ENCODE measurements at regions not wholly inside any gene's neighbourhood (a gene's known extent, or its start where the extent isn't known, plus 50 kb on each side); places are given as distances from the start of the nearest gene placed in this dataset.

GRCh38 chr11:31913985-31914384 lies 102.9 kb upstream of the PAX6 start:
- Histone ChIP-seq H3K4me1 (no peaks in the 10 kb centered on the region), H3K27me3 (peaks cover 0 to 20% of the 10 kb centered on the region in 2 donors), H3K27ac (no peak overlapping the region), H3K9me3 (no peaks in the 10 kb centered on the region), H3K36me3 (no peaks in the 10 kb centered on the region), H3K4me3 (no peak overlapping the region)
- DNase-seq, result no peak
- no peak for TF ChIP-seq CTCF (IDR thresholded peaks at IDR 0.05)
- ATAC-seq, result no peak
- intact Hi-C loops (cut with DNase I), result no loop called here

GRCh38 chr11:31912808-31913207 lies 101.7 kb upstream of the PAX6 start:
- DNase-seq, result no peak

GRCh38 chr11:31910950-31911576 lies 99.9 kb upstream of the PAX6 start:
- Histone ChIP-seq H3K4me1 (no peaks in the 10 kb centered on the region), H3K36me3 (no peaks in the 10 kb centered on the region), H3K9me3 (peaks cover 0 to 2% of the 10 kb centered on the region in 2 donors), H3K4me3 (no peak overlapping the region), H3K27me3 (peaks cover 0 to 15% of the 10 kb centered on the region in 2 donors), H3K27ac (no peak overlapping the region)
- ATAC-seq, result no peak
- no peak for TF ChIP-seq CTCF (IDR thresholded peaks at IDR 0.05)
- DNase-seq, result no peak
- intact Hi-C loops (cut with DNase I), result no loop called here

More at GRCh38 chr11:31912808-31913207, 101.7 kb upstream of the PAX6 start:
- H3K9me3 ChIP-seq, result no peaks in the 10 kb centered on the region
- H3K4me1 ChIP-seq, result no peaks in the 10 kb centered on the region
- TF ChIP-seq CTCF (IDR thresholded peaks at IDR 0.05), result no peak
- H3K36me3 ChIP-seq, result no peaks in the 10 kb centered on the region
- peaks cover 0 to 14% of the 10 kb centered on the region in 2 donors for H3K27me3 ChIP-seq
- no peak overlapping the region for H3K27ac ChIP-seq
- ATAC-seq, result no peak
- intact Hi-C loops (cut with DNase I), result no loop called here
- no peak overlapping the region for H3K4me3 ChIP-seq

GRCh38 chr11:31903225-31904074 lies 92.3 kb upstream of the PAX6 start:
- Histone ChIP-seq H3K27ac (no peak overlapping the region), H3K27me3 (peaks cover 0 to 4% of the 10 kb centered on the region in 2 donors), H3K36me3 (no peaks in the 10 kb centered on the region), H3K9me3 (peaks cover 0 to 2% of the 10 kb centered on the region in 2 donors), H3K4me1 (no peaks in the 10 kb centered on the region), H3K4me3 (no peak overlapping the region)
- TF ChIP-seq CTCF (IDR thresholded peaks at IDR 0.05), result no peak
- ATAC-seq (no peak), DNase-seq (no peak)
- intact Hi-C loops (cut with DNase I), result no loop called here

GRCh38 chr11:31902706-31903105 lies 91.6 kb upstream of the PAX6 start:
- intact Hi-C loops (cut with DNase I), result no loop called here
- Histone ChIP-seq H3K4me3 (no peak overlapping the region), H3K27me3 (peaks cover 0 to 4% of the 10 kb centered on the region in 2 donors), H3K27ac (no peak overlapping the region), H3K4me1 (no peaks in the 10 kb centered on the region), H3K9me3 (peaks cover 0 to 2% of the 10 kb centered on the region in 2 donors), H3K36me3 (no peaks in the 10 kb centered on the region)
- no peak for TF ChIP-seq CTCF (IDR thresholded peaks at IDR 0.05)
- DNase-seq (no peak), ATAC-seq (no peak)
